ENCODE measurements at regions not wholly inside any gene's neighbourhood (a gene's known extent, or its start where the extent isn't known, plus 50 kb on each side); places are given as distances from the start of the nearest gene placed in this dataset.

DNA sequence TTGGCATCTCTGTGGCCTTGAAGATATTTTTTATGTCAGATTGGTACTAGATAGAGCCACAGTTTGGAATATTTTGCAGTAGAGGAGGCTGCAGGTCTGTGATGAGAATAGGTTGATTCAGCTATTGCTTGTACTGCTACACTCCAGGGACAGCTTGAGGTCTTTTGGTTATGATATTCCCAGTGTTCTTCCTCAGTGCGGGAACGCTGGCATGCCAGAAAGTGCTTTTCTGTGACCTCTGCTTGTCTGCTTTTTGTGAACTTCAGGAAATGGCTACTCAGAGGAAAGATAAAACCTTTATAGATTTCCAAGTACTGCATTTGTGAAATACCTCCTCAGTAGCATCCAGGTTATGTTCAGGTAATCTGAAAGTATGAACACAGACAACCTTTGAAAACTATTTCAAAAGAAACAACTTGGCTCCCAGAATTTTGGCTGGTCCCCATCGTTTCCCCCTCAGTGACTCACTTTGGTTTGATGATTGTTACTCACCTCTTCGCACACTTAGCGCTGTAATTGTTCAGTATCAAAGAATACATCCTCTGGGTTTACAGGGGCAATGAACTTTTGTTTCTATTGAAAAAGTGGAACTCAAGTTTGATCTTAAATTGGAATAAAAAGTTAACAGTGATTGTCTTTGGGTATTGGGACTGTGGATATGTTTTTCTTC lies 191.4 kb downstream of the HIPK3 start:
- TF ChIP-seq, protein P1, sequence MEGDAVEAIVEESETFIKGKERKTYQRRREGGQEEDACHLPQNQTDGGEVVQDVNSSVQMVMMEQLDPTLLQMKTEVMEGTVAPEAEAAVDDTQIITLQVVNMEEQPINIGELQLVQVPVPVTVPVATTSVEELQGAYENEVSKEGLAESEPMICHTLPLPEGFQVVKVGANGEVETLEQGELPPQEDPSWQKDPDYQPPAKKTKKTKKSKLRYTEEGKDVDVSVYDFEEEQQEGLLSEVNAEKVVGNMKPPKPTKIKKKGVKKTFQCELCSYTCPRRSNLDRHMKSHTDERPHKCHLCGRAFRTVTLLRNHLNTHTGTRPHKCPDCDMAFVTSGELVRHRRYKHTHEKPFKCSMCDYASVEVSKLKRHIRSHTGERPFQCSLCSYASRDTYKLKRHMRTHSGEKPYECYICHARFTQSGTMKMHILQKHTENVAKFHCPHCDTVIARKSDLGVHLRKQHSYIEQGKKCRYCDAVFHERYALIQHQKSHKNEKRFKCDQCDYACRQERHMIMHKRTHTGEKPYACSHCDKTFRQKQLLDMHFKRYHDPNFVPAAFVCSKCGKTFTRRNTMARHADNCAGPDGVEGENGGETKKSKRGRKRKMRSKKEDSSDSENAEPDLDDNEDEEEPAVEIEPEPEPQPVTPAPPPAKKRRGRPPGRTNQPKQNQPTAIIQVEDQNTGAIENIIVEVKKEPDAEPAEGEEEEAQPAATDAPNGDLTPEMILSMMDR (conservative IDR thresholded peaks at IDR 0.05; ENCODE audit: low read length), result no peak
- no peak for TF ChIP-seq EZH2phosphoT487 (IDR thresholded peaks at IDR 0.05; ENCODE audit: borderline replicate concordance, low read depth, low read length)

Data from OCI-LY7 (cell line).